22Rv1 (cell line): ENCODE measurements at regions not wholly inside any gene's neighbourhood (a gene's known extent, or its start where the extent isn't known, plus 50 kb on each side); places are given as distances from the start of the nearest gene placed in this dataset.

Experiments used
- H3K27ac ChIP-seq: fragments of 450-650 bp; 2 replicates; pipeline ENCODE4 v1.5.1; 2017
- ZFX ChIP-seq: fragments of 450-650 bp; IDR thresholded peaks from 2 replicates; pipeline ENCODE4 v1.6.1; 2017; ENCODE audit warnings: antibody characterized with exemption, borderline replicate concordance
- TF ChIP-seq, protein P1 (sequence below): fragments of 450-650 bp; IDR thresholded peaks from 2 replicates; pipeline ENCODE4 v1.5.1; 2017; ENCODE audit warnings: mild to moderate bottlenecking

DNA sequence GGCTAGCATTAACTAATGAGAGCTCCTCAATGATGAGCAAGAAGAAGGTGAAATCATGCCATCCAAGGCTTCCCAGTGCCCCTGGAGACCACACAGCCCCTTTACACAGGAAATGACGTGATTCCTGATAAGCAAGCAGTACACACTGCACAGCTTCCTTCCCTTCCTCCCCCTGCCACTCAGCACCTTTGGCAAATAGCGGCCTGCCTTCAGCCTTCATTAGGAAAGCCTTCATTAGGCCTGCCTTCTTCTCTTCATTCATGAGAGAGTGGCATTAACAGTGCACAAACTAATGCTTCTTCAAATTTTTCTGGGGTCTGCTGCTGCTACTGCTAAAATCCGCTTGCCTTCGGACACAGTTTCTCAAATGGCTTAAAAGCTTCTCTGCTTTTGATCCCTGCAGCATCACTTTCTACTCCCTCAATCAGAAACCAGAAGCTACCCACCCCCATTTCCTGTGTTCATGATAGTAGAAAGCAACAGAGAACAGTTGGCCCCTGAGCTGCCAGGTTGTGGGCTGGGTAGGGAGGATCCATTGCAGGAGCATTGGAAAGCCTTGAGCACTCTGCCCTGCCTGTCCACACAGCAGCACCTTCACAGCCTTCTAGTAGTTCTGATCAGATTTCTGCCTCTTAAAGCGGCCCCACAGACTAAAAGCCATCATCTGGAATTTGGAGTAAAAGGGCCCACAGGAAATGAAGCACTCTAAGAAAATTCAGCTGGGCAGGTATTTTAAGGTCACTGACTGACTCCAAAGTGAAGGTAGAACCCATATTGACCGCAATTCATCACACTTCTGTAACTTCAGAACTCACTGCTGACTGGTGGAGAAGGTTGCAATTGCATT is 103.8 kb upstream of the ETV6 start:
- peak overlapping the region; percentile 58; the same call in 1 of the 2 replicates for H3K27ac ChIP-seq
- TF ChIP-seq, protein P1, sequence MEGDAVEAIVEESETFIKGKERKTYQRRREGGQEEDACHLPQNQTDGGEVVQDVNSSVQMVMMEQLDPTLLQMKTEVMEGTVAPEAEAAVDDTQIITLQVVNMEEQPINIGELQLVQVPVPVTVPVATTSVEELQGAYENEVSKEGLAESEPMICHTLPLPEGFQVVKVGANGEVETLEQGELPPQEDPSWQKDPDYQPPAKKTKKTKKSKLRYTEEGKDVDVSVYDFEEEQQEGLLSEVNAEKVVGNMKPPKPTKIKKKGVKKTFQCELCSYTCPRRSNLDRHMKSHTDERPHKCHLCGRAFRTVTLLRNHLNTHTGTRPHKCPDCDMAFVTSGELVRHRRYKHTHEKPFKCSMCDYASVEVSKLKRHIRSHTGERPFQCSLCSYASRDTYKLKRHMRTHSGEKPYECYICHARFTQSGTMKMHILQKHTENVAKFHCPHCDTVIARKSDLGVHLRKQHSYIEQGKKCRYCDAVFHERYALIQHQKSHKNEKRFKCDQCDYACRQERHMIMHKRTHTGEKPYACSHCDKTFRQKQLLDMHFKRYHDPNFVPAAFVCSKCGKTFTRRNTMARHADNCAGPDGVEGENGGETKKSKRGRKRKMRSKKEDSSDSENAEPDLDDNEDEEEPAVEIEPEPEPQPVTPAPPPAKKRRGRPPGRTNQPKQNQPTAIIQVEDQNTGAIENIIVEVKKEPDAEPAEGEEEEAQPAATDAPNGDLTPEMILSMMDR = no peak
- no peak for TF ChIP-seq ZFX

DNA sequence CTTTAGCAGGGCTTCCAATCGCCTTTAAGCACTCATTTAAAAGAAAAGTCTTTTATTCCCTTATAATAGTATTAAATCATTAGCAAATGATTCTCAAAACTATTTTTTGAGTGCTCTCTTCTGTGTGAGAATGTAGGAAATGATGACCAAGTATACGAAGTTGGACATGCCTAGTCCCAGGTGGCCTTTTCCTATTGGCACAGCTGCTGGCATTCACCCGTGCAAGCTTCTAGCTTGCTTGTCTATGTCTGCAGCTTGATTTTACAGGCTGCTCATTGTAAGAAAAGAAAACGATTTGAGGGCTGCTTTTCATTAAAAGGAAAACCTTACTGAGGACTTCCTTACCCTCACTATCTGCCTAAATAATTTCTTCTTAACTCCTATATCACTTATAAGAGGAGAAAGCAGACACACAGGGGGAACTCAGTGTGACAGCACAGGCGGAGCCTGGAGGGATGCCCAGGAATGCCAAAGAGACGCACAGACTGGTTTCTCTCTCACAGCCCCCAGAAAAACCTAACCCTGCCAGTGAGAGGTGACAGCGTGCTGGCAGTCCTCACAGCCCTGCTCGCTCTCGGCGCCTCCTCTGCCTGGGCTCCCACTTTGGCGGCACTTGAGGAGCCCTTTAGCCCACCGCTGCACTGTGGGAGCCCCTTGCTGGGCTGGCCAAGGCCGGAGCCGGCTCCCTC is 102.7 kb upstream of the ETV6 start:
- peak overlapping the region; percentile 58 for H3K27ac ChIP-seq

DNA sequence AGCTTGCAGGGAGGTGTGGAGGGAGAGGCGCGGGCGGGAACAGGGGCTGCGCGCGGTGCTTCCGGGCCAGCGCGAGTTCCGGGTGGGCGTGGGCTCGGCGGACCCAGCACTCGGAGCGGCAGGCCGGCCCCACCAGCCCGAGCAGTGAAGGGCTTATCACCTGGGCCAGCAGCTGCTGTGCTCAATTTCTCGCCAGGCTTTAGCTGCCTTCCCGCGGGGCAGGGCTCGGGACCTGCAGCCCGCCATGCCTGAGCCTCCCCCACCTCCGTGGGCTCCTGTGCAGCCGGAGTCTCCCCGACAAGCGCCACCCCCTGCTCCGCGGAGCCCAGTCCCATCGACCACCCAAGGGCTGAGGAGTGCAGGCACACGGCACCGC is 102.2 kb upstream of the ETV6 start:
- H3K27ac ChIP-seq = peak overlapping the region; percentile 58

DNA sequence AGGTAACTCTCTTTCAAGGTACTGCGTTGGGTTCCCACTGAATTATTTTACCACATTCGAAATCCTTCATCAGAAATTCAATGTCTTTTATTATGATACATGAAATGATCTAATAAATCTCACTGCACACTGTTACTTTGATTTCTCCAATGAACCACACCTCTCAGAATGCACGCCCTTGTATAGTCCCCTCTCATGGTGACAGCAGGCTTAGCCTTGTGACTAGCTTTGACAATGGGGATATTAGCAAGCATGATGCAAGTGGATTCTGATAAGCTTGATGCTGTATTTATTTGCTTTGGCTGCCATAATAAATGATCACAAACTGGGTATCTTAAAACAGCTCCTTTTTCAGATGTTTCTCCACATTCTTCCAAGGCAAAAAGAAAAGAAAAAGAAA is 100.4 kb upstream of the ETV6 start:
- H3K27ac ChIP-seq = no peak overlapping the region
- no peak for TF ChIP-seq ZFX
- TF ChIP-seq, protein P1 = no peak

DNA sequence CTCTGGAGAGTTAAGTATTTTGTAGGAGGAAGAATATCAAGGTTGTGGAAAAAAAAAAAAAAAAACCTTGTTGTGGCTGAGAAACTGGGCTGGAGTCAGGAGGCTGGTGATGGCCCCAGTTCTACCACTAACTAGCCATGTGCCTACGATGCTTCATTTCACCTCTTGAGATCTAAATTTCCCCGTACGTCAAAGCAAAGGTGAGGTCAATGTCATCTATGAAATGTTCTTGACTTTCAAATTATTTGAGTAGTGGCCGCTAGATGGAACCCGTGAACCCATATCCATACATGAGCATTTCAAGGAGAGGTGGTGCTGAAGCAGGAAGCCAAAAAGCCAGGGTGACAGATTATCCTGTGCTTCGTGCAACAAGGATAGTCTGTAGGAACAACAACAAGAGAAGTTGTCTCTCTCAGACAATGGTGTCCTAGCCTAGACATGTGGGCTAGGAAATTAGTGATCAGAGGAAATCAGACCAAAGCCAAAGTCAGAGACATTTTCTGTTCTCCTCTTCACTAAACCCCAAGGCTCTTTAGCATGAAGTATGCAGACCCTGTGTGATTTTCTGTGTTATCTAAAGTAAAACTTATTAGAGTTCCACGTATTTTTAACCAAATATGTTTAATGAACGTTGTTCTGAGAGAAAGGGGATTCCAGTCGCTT is 95.5 kb upstream of the ETV6 start:
- H3K27ac ChIP-seq = no peak overlapping the region
- TF ChIP-seq, protein P1 = peak; percentile 95
- TF ChIP-seq ZFX = no peak

DNA sequence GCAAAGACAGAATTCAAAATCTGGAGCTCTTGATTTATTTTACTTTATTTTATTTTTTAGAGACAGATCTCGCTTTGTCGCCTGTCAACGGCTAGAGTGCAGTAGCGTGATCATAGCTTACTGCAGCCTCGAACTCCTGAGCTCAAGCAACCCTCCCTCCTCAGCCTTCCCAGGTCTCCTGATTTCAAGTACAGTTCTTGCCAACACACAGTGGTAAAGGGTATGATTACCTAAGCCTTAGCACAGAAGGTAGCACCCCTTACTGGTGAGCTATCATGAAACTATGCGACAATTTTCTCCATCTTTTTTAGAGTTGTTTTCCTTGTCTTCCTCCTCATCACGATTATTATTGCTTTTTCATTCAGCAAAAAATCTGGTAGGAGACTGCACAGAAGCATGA is 94.3 kb upstream of the ETV6 start:
- TF ChIP-seq, protein P1 = no peak
- H3K27ac ChIP-seq = peak overlapping the region; percentile 80

DNA sequence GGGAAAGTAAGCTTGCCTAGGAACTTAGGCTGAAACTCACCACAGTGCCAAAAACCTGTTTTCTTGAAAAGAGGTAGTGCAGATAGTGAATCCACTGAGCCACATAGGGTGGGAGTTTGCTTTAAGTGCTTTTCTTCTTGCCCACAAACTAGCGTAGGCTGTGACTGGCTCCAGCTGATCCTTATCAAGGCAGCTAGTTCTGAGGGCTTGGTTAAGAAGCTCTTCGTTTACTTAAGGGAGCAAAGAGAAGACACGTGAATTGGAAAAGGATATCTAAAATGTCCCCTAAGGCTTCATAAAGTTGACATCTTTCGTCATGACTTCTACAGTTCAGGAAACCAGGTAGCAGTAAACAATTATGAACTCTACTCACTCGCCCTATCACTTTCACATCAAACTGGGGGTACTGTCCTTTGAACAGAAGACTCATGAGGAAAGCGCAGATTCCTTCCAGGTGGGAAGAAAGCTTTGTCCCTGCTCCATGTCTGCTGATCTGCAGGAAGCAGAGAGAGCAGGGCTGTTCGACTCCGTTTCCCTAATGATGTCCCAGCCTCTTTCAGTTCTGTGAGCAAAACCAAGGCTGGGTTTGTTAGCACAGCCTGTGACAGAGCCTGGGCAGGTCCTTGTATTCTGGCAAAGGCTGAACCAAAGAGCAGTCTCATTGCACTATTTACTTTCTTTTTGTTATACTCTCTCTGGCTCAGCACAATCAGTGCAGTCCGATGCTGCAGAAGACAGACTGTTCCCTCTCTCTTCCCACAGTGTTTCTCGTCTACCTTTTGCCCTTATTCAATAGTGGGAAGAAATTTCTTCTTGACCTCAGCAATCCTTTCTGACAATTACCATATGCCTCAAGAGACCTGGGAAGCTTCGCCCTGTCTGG is 93.5 kb upstream of the ETV6 start:
- no peak for TF ChIP-seq ZFX
- TF ChIP-seq, protein P1 = no peak

More for the DNA sequence above, 93.5 kb upstream of the ETV6 start:
- H3K27ac ChIP-seq = peak overlapping the region; percentile 80
